GM21717 (cell line): ENCODE measurements at regions not wholly inside any gene's neighbourhood (a gene's known extent, or its start where the extent isn't known, plus 50 kb on each side); places are given as distances from the start of the nearest gene placed in this dataset.

Source experiments
- ATAC-seq: cut with Tn5 transposase; IDR thresholded peaks from one replicate; pipeline ENCODE4 v1.9.1; 2021; ENCODE audit warnings: mild to moderate bottlenecking, moderate library complexity; ENCODE audit not compliant: unreplicated experiment

GRCh38 chr4:35250761-35251160 is 993.6 kb downstream of the ARAP2 start:
- ATAC-seq = no peak

DNA sequence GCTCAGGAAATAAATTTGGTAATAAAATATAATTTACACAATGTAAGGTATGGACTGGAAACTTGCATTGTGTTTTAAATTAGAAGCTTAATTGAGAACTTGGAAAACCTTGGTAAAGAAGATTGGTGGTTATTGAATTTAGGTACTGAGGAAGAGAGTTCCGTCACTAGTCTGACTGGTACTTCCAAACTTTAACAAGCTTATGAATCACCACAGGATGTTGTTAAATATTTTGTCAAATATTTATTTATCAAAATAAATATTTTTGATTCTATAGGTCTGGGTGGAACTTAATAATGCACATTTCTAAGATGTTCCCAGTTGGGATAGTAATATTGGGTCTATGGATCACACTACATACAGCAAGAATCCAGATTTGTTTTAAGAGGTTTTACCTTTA is 992.2 kb downstream of the ARAP2 start:
- no peak for ATAC-seq

GRCh38 chr4:35252866-35253265 is 991.4 kb downstream of the ARAP2 start:
- ATAC-seq = no peak

DNA sequence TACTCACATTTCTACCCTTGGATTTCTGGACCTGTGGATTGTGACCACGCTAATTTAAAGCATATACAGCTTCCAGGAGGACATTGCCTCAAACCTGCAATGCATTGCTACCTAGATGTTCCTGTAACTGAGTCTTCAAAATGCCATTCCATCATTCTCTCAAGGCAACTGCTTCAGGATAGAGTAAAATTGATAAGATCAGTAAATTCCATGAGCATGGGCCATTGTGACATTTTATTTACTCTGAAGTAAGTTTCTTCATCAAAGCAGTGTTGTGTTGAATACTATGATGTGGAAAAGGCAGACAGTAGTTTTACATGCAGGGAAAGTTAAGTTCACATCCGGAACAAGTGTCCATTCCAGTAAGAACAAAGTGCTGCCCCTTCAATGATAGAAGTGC is 991.0 kb downstream of the ARAP2 start:
- no peak for ATAC-seq

GRCh38 chr4:35286434-35286833 is 957.9 kb downstream of the ARAP2 start:
- ATAC-seq = no peak

- no peak for ATAC-seq
Measured at GRCh38 chr4:35300996-35301774, 943.1 kb downstream of the ARAP2 start.

DNA sequence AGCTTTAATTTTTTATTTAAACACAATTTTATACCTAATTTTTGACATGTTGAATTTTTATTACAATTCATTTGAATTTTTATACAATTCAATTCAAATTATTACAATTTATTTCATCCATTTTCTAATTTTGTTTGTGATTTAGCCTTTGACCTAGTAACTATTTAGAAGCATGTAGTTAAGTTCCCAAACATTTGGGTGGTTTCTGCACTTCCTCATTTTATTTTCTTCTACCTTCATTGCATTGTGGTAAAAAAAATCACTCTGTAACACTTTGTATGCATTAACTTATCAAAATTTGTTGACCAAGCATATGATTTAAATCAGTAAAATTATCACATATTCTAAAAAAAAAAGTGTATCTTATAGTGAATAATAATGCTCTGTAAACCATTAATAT is 928.9 kb downstream of the ARAP2 start:
- no peak for ATAC-seq

DNA sequence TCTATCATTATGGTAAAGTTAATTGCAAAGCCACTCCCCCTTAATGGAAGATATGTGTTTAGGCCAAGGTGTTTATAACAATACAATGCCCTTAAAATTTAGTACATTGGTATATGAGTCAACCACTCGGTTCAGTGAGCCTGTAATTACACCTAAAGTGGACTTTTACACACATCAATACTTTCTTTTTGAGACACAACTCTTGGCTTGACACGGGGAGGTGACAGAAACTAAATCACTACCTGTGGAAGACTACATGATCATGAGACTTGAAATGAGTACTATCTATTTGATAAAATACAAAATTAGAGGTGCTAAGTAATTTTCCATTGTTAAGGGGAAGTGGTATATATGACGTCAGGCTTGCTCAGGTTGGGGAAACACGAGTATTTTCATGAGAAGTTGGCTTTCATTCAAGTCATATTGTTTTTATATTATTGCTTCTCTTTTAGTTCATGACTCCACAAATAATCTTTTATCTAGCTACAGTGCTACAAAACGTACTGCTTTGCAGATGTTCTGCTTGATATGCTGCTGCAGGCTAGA is 918.3 kb downstream of the ARAP2 start:
- no peak for ATAC-seq

DNA sequence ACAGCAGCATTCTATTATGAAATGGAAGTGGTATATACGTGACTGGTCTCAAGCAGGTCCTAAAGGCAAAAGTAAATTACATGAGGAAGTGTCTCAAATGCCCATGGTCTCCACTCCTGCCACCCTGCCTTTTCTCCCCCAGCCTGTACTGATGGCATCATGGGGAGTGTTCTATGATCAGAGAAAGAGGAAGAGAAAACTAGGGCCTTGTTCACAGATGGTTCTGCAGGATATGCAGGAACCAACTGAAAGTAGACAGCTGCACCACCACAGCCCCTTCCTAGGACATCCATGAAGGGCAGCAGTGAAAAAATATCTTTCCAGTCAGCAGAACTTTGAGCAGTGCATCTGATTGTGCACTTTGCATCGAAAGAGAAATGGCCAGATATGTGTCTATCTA is 901.5 kb downstream of the ARAP2 start:
- ATAC-seq = no peak

DNA sequence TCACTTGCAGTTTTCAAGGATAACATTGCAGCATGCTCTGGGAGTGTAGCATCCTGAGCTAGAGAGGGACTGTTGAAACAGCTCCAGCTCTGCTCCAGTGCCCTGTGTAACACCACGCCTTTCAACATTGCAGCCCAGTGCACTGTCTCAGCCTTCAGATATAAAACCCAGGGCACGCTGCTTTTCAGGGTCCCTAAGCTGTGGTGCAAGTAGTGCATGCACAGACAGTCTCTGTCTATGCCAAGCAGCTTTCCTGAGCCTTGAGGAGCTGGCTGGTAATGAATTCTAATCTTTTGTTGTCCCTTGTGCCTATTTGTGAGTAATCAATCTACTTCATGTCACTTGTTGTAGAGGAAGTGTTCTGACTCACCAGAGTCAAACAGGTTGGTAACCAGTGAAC is 897.0 kb downstream of the ARAP2 start:
- ATAC-seq = no peak

DNA sequence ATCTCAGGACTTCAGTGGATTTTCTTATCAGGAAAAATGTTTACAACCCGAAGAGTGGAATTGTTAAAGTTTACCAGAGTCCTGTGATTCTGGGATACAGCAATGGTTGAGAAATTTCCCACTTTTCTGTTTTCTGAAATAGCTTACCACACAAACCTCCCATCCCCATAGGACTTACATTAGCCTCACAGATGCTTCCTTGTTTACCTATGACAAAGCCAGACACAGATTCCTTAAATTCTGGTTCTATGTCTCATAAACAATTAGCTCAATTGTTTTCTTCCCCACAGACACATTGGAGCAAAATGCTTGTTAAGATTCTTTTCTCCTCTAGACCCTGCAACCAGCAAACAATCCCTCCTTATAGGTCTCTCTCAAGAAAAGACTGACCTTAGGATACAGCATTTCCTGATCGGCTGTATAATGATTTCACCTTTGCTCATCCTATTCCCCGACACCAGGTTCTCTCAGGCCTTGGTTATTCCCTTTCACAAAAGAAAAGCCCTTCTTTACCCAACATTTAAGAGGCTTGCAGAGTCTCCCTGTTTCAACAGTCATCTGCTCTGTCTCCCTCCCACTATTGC is 886.2 kb downstream of the ARAP2 start:
- no peak for ATAC-seq

DNA sequence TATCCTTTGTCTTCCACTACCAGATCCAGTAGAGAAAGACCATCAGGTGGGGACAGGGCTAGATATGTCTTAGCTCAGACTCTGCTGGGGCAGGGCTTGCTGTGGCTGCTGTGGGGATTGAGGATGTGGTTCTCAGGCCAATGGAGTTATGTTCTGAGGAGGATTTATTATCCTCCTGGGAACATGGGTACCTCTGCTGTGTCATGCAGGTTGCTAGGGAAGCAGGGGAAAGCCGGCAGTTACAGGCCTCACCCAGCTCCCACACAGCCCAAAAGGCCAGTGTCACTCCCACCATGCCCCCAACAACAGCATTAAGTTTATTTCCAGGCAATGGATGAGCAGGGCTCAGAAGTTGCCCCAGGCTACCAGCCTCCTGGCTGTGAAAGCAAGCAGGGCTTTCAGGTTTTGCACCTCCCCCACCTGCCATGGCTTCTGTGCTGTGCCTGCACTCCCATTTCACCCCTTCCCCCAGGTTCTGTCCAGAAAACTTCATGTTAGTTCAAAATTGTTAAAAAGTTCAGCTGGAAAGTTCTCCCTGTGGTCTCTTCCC is 879.9 kb downstream of the ARAP2 start:
- ATAC-seq = no peak

DNA sequence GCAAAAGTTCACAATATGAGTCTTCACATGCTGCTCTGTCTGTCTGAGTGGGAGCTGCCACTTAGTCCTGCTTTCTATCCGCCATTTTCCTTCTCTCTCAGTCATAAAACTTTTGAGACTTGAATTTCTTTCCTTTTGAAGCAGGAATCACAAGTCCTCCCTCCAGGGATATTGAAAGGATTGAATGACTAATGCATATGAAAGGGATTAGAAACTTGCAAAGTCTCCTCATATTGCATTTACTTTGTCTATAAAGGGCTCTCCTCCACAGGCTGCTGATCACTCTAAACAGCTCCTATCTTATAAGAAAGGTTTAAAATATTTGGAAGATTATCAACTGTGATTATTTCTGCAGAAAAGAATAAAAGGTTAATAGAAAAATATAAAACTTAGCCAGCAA is 879.1 kb downstream of the ARAP2 start:
- no peak for ATAC-seq

GRCh38 chr4:35399912-35400311 is 844.4 kb downstream of the ARAP2 start:
- ATAC-seq = no peak

DNA sequence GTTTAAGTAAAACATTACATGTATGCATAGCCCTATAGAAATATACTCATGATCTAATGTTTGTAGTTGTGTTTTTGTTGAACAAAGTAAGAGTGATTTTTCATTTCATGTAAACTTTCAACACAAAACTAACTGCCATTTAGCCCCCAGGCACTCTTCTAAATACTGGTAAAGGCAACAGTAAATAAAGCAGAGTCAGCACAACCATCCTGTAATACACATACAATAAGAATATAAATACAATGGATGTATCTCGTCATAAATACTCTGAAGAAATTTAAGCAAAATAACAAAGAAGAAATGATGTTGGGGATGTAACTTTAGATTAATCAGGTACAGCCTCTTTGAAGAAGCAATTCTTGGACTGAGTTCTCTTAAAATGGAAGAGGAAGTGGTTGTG is 821.2 kb downstream of the ARAP2 start:
- ATAC-seq = no peak

GRCh38 chr4:35447474-35447873 is 796.8 kb downstream of the ARAP2 start:
- ATAC-seq = no peak

DNA sequence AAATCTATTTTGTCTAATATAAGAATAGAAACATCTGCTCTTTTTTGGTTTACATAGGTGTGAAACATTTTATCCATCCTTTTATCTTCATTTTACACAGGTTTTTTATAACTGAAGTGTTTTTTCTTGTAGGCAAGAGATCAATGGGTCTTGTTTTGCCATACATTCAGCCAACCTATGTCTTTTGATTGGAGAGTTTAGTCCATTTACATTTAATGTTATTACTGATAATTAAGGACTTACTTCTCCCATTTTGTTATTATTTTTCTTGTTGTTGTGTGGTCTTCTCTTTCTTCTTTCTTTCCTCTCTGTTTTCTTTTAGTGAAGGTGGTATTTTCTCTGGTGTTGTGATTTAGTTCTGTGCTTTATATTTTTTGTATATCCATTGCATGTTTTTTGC is 785.3 kb downstream of the ARAP2 start:
- ATAC-seq = no peak

GRCh38 chr4:35461931-35462659 is 782.2 kb downstream of the ARAP2 start:
- no peak for ATAC-seq

DNA sequence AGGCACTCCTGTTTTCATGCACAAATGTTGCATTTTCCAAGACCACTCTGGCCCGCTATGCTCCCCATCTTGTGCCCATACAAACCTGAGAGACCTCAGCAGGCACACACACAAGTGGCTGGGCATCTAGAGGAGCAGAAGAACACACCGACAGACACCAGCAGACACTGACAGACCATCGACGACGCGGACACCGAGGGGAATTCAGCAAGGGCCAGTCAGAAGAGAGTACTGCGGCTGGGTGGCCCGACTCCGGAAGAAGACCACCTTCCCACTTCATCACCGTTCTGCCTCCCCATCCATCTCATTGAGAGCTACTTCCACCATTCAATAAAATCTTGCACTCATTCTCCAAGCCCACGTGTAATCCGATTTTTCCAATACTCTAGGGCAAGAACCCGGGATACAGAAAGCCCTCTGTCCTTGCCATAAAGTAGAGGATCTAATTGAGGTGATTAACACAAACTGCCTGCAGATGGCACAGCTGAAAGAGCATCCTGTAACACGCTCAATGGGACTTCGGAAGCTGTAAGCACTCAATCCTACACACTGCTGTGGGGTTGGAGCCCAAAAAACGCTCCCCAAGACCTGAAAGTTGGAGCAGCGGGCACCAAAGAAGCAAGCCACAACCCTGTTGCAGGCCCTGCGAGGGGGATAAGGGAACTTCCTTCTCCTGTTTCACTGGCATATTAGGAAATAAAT is 780.9 kb downstream of the ARAP2 start:
- no peak for ATAC-seq

- no peak for ATAC-seq
Measured at GRCh38 chr4:35464964-35465528, 779.3 kb downstream of the ARAP2 start.

DNA sequence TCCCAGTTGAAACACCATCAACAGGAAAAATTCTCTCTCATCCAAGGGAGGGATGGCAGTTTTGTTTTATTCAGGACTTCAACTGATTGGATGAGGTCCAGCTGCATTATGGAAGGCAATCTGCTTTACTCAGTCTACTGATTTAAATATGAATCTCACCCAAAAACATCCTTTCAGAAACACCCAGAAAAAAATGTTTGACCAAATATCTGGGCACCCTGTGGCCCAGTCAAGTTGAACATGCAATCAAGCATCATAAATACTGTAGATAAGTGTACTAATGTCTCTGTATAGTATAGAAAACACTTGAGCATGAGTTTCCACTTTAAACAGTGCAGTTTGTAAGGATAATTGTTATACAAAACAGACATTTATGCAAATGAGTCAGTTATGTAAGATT is 753.2 kb downstream of the ARAP2 start:
- ATAC-seq = no peak
